LNCaP clone FGC (cell line): ENCODE measurements at regions not wholly inside any gene's neighbourhood (a gene's known extent, or its start where the extent isn't known, plus 50 kb on each side); places are given as distances from the start of the nearest gene placed in this dataset.

Experiments used
- DNase-seq: peaks from one replicate; pipeline ENCODE4 v3.0.0-alpha.2; 2011; ENCODE audit warnings: low read depth
- H3K4me3 ChIP-seq: 2 replicates; pipeline ENCODE4 v1.5.1; 2011; ENCODE audit warnings: mild to moderate bottlenecking, low read depth, low read length, control low read depth
- CTCF ChIP-seq: IDR thresholded peaks from 2 replicates; pipeline ENCODE4 v1.5.1; 2012; ENCODE audit warnings: mild to moderate bottlenecking; ENCODE audit not compliant: control insufficient read depth, insufficient read depth; ENCODE audit errors: extremely low read depth

- DNase-seq = no peak
- H3K4me3 ChIP-seq = no peak overlapping the region
- TF ChIP-seq CTCF = no peak
Observed at GRCh38 chr3:187995043-187995400, 158.9 kb upstream of the LPP start.

GRCh38 chr3:187995667-187996066, 158.3 kb upstream of the LPP start:
- no peak overlapping the region for H3K4me3 ChIP-seq
- no peak for TF ChIP-seq CTCF
- no peak for DNase-seq

GRCh38 chr3:187996609-187997008, 157.3 kb upstream of the LPP start:
- no peak for DNase-seq
- TF ChIP-seq CTCF = no peak
- no peak overlapping the region for H3K4me3 ChIP-seq

DNA sequence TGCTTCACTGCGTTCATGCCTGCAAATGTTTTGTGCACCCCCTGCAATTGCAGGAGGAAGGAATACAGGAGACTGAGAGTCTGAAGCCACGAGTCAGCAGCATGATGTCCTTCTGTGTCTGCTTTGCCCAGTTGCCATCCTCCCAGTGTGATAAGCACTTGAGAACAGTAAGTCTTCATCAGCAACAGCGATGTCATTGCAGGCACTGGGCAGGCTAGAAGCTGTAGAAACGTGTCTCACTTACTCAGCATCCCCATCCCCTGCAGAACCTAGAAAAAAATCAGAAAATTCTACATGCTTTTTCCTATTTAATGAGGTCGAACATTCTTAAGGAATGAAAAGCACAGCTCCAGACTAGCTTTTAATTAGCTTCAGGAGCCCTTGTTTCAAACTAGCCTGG, 156.5 kb upstream of the LPP start:
- no peak for DNase-seq
- H3K4me3 ChIP-seq = no peak overlapping the region
- no peak for TF ChIP-seq CTCF

GRCh38 chr3:187997946-187998561, 155.9 kb upstream of the LPP start:
- DNase-seq = no peak
- TF ChIP-seq CTCF = no peak
- no peak overlapping the region for H3K4me3 ChIP-seq

DNA sequence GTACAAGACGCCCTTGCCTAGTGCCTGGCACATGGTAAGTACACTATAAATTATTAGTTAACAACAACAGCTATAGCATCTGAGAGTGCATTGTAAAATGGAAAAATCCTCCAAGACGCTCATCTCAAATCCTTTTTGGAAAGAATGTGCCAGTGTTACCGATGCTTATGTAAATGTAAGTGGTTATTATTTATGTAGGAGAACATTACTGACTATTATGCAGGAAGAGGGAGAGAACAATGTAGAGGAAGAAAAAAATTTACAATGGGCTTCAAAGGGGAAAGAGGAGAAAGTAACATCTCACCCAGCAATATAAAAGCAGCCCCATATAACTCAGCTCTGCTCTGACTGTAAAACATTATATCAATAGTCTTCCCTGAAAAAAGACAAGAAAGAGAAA, 155.3 kb upstream of the LPP start:
- no peak for TF ChIP-seq CTCF
- H3K4me3 ChIP-seq = no peak overlapping the region
- DNase-seq = no peak

DNA sequence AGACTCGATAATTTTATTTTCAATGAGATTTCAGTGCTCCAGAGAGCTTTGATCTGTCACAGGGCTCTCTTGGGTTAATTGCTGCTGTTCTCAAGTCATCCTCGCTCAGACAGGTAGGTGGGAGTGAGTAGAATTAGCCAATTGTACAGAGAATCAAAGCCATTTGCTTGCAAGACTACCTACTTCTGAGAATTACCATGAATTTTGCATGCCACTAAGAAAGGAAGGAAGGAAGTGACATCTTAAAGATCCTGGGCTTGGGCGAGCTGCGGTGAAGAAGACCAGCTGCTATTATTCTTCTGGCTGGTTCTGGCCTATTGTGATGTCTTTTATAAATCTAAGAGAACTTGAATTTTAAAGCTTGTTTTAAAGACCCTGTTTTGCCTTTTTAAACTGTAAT, 154.1 kb upstream of the LPP start:
- no peak for DNase-seq
- no peak overlapping the region for H3K4me3 ChIP-seq
- TF ChIP-seq CTCF = no peak
